ENCODE measurements at regions not wholly inside any gene's neighbourhood (a gene's known extent, or its start where the extent isn't known, plus 50 kb on each side); places are given as distances from the start of the nearest gene placed in this dataset.
"Not testable (repeated sequence)": the region's sequence is repeated elsewhere in the genome, so short reads cannot be mapped to it uniquely, and the experiment has no call there.

DNA sequence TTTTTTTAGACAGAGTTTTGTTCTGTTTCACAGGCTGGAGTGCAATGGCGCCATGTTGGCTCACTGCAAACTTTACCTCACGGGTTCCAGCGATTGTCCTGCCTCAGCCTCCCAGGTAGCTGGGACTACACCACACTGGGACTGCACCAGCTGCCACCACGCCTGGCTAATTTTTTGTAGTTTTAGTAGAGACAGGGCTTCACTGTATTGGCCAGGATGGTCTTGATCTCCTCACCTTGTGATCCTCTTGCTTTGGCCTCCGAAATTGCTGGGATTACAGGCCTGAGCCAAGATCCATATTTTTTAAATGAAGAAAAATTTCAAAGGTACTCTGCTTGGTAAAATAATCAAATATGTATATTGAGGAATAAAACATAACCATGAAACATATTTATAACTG lies 195.8 kb upstream of the TPTE start:
- in situ Hi-C loops (cut with HindIII; ENCODE audit: low pct_unique_long_range_greater_than_20kb, low sequenced_read_pairs); ATAC-seq; BruUV-seq (replicated peaks); H3K36me3 ChIP-seq (ENCODE audit: control insufficient read depth, insufficient read depth, low read length); DNase-seq (ENCODE audit: low read depth, low spot score); H3K27me3 ChIP-seq (ENCODE audit: control insufficient read depth, insufficient read depth, low read length); intact Hi-C loops (cut with micrococcal nuclease; ENCODE audit: unreplicated experiment); H3K4me1 ChIP-seq (ENCODE audit: control insufficient read depth, insufficient read depth, low read length); CTCF ChIA-PET; H3K4me3 ChIP-seq (ENCODE audit: low read depth in 2 of 2, low read length in 2 of 2); POLR2A ChIA-PET; H3K9me3 ChIP-seq (ENCODE audit: control insufficient read depth, insufficient read depth, low read depth, low read length); H3K27ac ChIP-seq (ENCODE audit: low read length): not testable (repeated sequence)

DNA sequence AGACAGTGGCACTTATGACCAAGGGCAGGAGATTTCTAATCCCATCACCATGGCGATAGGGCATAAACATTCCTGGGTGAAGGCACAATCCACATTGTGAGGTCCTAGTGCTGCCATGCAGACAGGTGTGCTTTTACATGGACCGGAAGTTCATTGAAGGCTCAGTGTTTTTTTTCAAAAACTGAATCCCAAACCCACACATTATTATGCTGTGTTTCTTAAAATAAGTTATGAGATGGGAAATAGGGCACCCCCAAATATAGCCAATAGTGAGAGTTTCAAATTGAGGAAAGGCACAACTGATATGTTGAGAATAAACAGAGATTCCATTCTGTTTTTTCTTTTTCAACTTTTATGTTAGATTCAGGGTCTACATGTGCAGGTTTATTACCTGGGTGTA lies 195.2 kb upstream of the TPTE start:
- H3K27ac ChIP-seq (ENCODE audit: low read length); ATAC-seq; H3K4me3 ChIP-seq (ENCODE audit: low read depth in 2 of 2, low read length in 2 of 2); H3K36me3 ChIP-seq (ENCODE audit: control insufficient read depth, insufficient read depth, low read length); BruUV-seq (replicated peaks); intact Hi-C loops (cut with micrococcal nuclease; ENCODE audit: unreplicated experiment); H3K27me3 ChIP-seq (ENCODE audit: control insufficient read depth, insufficient read depth, low read length); CTCF ChIA-PET; H3K4me1 ChIP-seq (ENCODE audit: control insufficient read depth, insufficient read depth, low read length); DNase-seq (ENCODE audit: low read depth, low spot score); in situ Hi-C loops (cut with HindIII; ENCODE audit: low pct_unique_long_range_greater_than_20kb, low sequenced_read_pairs); POLR2A ChIA-PET; H3K9me3 ChIP-seq (ENCODE audit: control insufficient read depth, insufficient read depth, low read depth, low read length): not testable (repeated sequence)

DNA sequence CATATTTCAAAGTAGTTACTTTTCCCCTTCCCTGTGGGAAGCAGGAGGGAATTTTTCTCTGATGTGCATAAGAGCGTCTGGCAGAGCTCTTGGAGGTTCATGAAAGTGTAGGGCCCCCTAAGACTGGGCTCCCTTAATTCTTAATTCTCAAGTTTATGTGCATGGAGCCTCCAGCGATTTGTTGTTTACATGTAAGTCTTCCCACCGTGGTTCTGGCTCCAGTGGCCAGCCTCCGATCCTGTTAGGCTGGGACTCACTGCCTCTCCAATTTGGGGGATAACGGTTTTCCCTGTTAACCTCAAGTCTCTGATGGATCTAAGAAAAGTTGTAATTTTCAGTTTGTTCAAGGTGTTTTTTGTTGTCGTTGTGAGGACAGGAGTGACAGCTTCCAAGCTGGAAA lies 192.7 kb upstream of the TPTE start:
- H3K4me1 ChIP-seq (ENCODE audit: control insufficient read depth, insufficient read depth, low read length); DNase-seq (ENCODE audit: low read depth, low spot score); H3K27me3 ChIP-seq (ENCODE audit: control insufficient read depth, insufficient read depth, low read length); ATAC-seq; H3K27ac ChIP-seq (ENCODE audit: low read length); BruUV-seq (replicated peaks); in situ Hi-C loops (cut with HindIII; ENCODE audit: low pct_unique_long_range_greater_than_20kb, low sequenced_read_pairs); H3K36me3 ChIP-seq (ENCODE audit: control insufficient read depth, insufficient read depth, low read length); H3K4me3 ChIP-seq (ENCODE audit: low read depth in 2 of 2, low read length in 2 of 2); intact Hi-C loops (cut with micrococcal nuclease; ENCODE audit: unreplicated experiment); POLR2A ChIA-PET; H3K9me3 ChIP-seq (ENCODE audit: control insufficient read depth, insufficient read depth, low read depth, low read length); CTCF ChIA-PET: not testable (repeated sequence)

DNA sequence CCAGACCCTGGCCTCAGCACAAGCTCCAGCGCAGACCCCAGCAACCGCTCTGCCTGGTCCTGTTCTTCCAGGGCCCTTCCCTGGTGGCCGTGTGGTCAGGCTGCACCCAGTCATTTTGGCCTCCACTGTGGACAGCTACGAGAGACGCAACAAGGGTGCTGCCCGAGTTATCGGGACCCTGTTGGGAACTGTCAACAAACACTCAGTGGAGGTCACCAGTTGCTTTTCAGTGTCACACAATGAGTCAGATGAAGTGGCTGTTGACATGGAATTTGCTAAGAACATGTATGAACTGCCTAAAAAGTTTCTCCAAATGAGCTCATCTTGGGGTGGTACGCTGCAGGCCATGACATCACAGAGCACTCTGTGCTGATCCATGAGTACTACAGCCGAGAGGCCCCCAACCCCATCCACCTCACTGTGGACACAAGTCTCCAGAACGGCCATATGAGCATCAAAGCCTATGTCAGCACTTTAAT lies 190.7 kb upstream of the TPTE start:
- POLR2A ChIA-PET; ATAC-seq; CTCF ChIA-PET; intact Hi-C loops (cut with micrococcal nuclease; ENCODE audit: unreplicated experiment); H3K4me3 ChIP-seq (ENCODE audit: low read depth in 2 of 2, low read length in 2 of 2); DNase-seq (ENCODE audit: low read depth, low spot score); in situ Hi-C loops (cut with HindIII; ENCODE audit: low pct_unique_long_range_greater_than_20kb, low sequenced_read_pairs); BruUV-seq (replicated peaks); H3K9me3 ChIP-seq (ENCODE audit: control insufficient read depth, insufficient read depth, low read depth, low read length); H3K27me3 ChIP-seq (ENCODE audit: control insufficient read depth, insufficient read depth, low read length); H3K36me3 ChIP-seq (ENCODE audit: control insufficient read depth, insufficient read depth, low read length); H3K4me1 ChIP-seq (ENCODE audit: control insufficient read depth, insufficient read depth, low read length); H3K27ac ChIP-seq (ENCODE audit: low read length): not testable (repeated sequence)

DNA sequence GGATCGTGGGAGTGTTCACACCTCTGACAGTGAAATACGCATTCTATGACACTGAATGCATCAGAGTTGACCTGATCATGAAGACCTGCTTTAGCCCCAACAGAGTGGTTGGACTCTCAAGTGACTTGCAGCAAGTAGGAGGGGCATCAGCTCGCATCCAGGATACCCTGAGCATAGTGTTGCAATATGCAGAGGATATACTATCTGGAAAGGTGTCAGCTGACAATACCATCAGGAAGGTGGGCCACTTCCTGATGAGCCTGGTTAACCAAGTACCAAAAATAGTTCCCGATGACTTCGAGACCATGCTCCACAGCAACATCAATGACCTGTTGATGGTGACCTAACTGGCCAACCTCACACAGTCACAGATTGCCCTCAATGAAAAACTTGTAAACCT lies 190.2 kb upstream of the TPTE start:
- H3K27me3 ChIP-seq (ENCODE audit: control insufficient read depth, insufficient read depth, low read length); intact Hi-C loops (cut with micrococcal nuclease; ENCODE audit: unreplicated experiment); H3K27ac ChIP-seq (ENCODE audit: low read length); DNase-seq (ENCODE audit: low read depth, low spot score); H3K4me1 ChIP-seq (ENCODE audit: control insufficient read depth, insufficient read depth, low read length); ATAC-seq; H3K9me3 ChIP-seq (ENCODE audit: control insufficient read depth, insufficient read depth, low read depth, low read length); in situ Hi-C loops (cut with HindIII; ENCODE audit: low pct_unique_long_range_greater_than_20kb, low sequenced_read_pairs); POLR2A ChIA-PET; H3K36me3 ChIP-seq (ENCODE audit: control insufficient read depth, insufficient read depth, low read length); CTCF ChIA-PET; H3K4me3 ChIP-seq (ENCODE audit: low read depth in 2 of 2, low read length in 2 of 2); BruUV-seq (replicated peaks): not testable (repeated sequence)

DNA sequence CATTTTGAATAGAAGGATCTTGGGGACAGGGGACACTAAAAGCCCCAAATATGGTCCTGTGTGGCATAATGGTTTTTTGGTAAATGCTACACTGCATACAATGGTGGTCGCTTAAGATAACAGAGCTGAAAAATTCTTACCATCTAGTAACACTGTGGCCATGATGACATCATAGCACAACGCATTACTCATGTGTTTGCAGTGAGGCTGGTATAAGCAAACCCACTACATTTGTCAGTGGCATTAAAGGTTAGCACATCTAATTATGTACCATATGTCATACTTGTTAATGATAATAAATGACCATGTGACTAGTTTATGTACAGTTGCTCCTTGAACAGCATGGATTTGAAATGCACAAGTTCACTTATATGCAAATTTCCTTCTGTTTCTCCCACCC lies 188.4 kb upstream of the TPTE start:
- BruUV-seq (replicated peaks); intact Hi-C loops (cut with micrococcal nuclease; ENCODE audit: unreplicated experiment); H3K4me3 ChIP-seq (ENCODE audit: low read depth in 2 of 2, low read length in 2 of 2); H3K4me1 ChIP-seq (ENCODE audit: control insufficient read depth, insufficient read depth, low read length); in situ Hi-C loops (cut with HindIII; ENCODE audit: low pct_unique_long_range_greater_than_20kb, low sequenced_read_pairs); H3K27ac ChIP-seq (ENCODE audit: low read length); DNase-seq (ENCODE audit: low read depth, low spot score); H3K9me3 ChIP-seq (ENCODE audit: control insufficient read depth, insufficient read depth, low read depth, low read length); CTCF ChIA-PET; H3K36me3 ChIP-seq (ENCODE audit: control insufficient read depth, insufficient read depth, low read length); ATAC-seq; H3K27me3 ChIP-seq (ENCODE audit: control insufficient read depth, insufficient read depth, low read length); POLR2A ChIA-PET: not testable (repeated sequence)

- H3K36me3 ChIP-seq (ENCODE audit: control insufficient read depth, insufficient read depth, low read length); H3K27ac ChIP-seq (ENCODE audit: low read length); POLR2A ChIA-PET; CTCF ChIA-PET; H3K4me3 ChIP-seq (ENCODE audit: low read depth in 2 of 2, low read length in 2 of 2); DNase-seq (ENCODE audit: low read depth, low spot score); H3K9me3 ChIP-seq (ENCODE audit: control insufficient read depth, insufficient read depth, low read depth, low read length); in situ Hi-C loops (cut with HindIII; ENCODE audit: low pct_unique_long_range_greater_than_20kb, low sequenced_read_pairs); intact Hi-C loops (cut with micrococcal nuclease; ENCODE audit: unreplicated experiment); ATAC-seq; BruUV-seq (replicated peaks); H3K27me3 ChIP-seq (ENCODE audit: control insufficient read depth, insufficient read depth, low read length); H3K4me1 ChIP-seq (ENCODE audit: control insufficient read depth, insufficient read depth, low read length): not testable (repeated sequence)
These were observed 187.0 kb upstream of the TPTE start for GRCh38 chr21:10334391-10334790.

DNA sequence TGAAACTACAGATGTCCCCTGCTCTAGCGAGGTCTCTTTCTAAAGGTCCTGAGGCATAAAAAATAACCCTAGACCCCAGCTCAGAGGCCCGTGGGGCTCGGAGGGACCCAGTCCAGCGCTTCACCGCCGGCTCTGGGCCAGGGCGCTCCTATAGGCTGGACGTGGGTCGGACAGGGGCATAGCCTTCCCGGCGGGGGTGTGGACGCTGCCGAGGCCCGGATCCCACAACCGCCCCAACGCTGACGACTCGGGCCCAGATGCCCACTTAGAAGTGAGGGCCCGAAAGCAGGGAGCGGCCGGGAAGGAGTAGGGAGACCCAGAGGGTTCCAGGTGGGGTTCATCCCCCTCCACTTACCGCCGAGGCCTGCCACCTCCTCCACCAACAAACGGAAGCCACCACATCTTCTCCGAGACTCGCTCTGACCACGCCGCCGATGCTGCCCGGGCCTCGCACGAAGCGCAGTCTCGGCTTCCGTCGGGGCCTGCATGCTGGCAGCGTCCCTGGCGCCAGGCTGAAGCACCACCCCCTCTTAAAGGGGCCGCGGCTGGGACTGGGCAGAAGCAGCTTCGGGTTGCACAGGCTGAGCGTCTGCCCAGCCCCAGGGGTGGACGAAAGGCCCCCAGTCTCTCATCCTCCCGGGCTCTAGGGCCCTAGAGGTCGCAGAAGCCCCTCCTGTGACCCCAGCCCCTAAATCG lies 179.0 kb upstream of the TPTE start:
- H3K4me1 ChIP-seq (ENCODE audit: control insufficient read depth, insufficient read depth, low read length); H3K27ac ChIP-seq (ENCODE audit: low read length); H3K36me3 ChIP-seq (ENCODE audit: control insufficient read depth, insufficient read depth, low read length); POLR2A ChIA-PET; BruUV-seq (replicated peaks); DNase-seq (ENCODE audit: low read depth, low spot score); H3K9me3 ChIP-seq (ENCODE audit: control insufficient read depth, insufficient read depth, low read depth, low read length); intact Hi-C loops (cut with micrococcal nuclease; ENCODE audit: unreplicated experiment); in situ Hi-C loops (cut with HindIII; ENCODE audit: low pct_unique_long_range_greater_than_20kb, low sequenced_read_pairs); CTCF ChIA-PET; H3K27me3 ChIP-seq (ENCODE audit: control insufficient read depth, insufficient read depth, low read length): not testable (repeated sequence)
- peak; percentile 96 for ATAC-seq
- H3K4me3 ChIP-seq (ENCODE audit: low read depth in 2 of 2, low read length in 2 of 2), result peak overlapping the region; percentile 19 to 35
